IPS-20b (cell line): ENCODE measurements at regions not wholly inside any gene's neighbourhood (a gene's known extent, or its start where the extent isn't known, plus 50 kb on each side); places are given as distances from the start of the nearest gene placed in this dataset.

ENCODE experiments used
- H3K27ac ChIP-seq: one replicate; pipeline ENCODE4 v1.5.1; 2013; ENCODE audit warnings: low read length
- H3K27me3 ChIP-seq: 2 replicates; pipeline ENCODE4 v1.6.1; 2013; ENCODE audit warnings: mild to moderate bottlenecking, low read length, inconsistent platforms; ENCODE audit not compliant: insufficient read depth
- H3K36me3 ChIP-seq: 2 replicates; pipeline ENCODE4 v1.6.1; 2013; ENCODE audit warnings: low read depth, mild to moderate bottlenecking, inconsistent platforms, low read length, moderate library complexity; ENCODE audit not compliant: insufficient read depth
- H3K4me1 ChIP-seq: 2 replicates; pipeline ENCODE4 v1.6.1; 2013; ENCODE audit warnings: mild to moderate bottlenecking, control low read depth, inconsistent platforms, low read length, moderate library complexity; ENCODE audit not compliant: insufficient read depth
- H3K4me3 ChIP-seq: 2 replicates; pipeline ENCODE4 v1.5.1; 2013; ENCODE audit warnings: mild to moderate bottlenecking, low read length, inconsistent platforms
- H3K9ac ChIP-seq: 2 replicates; pipeline ENCODE4 v1.6.1; 2013; ENCODE audit warnings: low read depth, mild to moderate bottlenecking, inconsistent platforms, low read length, moderate library complexity
- H3K9me3 ChIP-seq: 2 replicates; pipeline ENCODE4 v1.6.1; 2013; ENCODE audit warnings: mild to moderate bottlenecking, low read depth, low read length, inconsistent platforms; ENCODE audit not compliant: insufficient read depth

GRCh38 chr9:79154806-79155205 is 417.0 kb upstream of the TLE4 start:
- no peak overlapping the region for H3K4me3 ChIP-seq
- H3K9ac ChIP-seq = no peak overlapping the region
- no peak overlapping the region for H3K27ac ChIP-seq
- H3K27me3 ChIP-seq = no peaks in the 10 kb centered on the region
- H3K9me3 ChIP-seq = no peaks in the 10 kb centered on the region
- no peaks in the 10 kb centered on the region for H3K36me3 ChIP-seq
- H3K4me1 ChIP-seq = no peaks in the 10 kb centered on the region

- no peaks in the 10 kb centered on the region for H3K36me3 ChIP-seq
- no peaks in the 10 kb centered on the region for H3K4me1 ChIP-seq
- no peak overlapping the region for H3K4me3 ChIP-seq
- no peaks in the 10 kb centered on the region for H3K27me3 ChIP-seq
- no peak overlapping the region for H3K9ac ChIP-seq
- no peak overlapping the region for H3K27ac ChIP-seq
- H3K9me3 ChIP-seq = no peaks in the 10 kb centered on the region
Measured at GRCh38 chr9:79155308-79155707, 416.5 kb upstream of the TLE4 start.

GRCh38 chr9:79163544-79163943 is 408.2 kb upstream of the TLE4 start:
- no peak overlapping the region for H3K27ac ChIP-seq
- no peaks in the 10 kb centered on the region for H3K4me1 ChIP-seq
- H3K36me3 ChIP-seq = no peaks in the 10 kb centered on the region
- no peaks in the 10 kb centered on the region for H3K9me3 ChIP-seq
- no peak overlapping the region for H3K9ac ChIP-seq
- H3K4me3 ChIP-seq = no peak overlapping the region
- H3K27me3 ChIP-seq = no peaks in the 10 kb centered on the region

GRCh38 chr9:79164406-79164805 is 407.4 kb upstream of the TLE4 start:
- Histone ChIP-seq H3K9ac (no peak overlapping the region), H3K4me1 (no peaks in the 10 kb centered on the region)

GRCh38 chr9:79165020-79165780 is 406.6 kb upstream of the TLE4 start:
- Histone ChIP-seq H3K36me3 (no peaks in the 10 kb centered on the region), H3K9me3 (no peaks in the 10 kb centered on the region), H3K4me1 (no peaks in the 10 kb centered on the region), H3K4me3 (no peak overlapping the region), H3K27me3 (no peaks in the 10 kb centered on the region), H3K27ac (no peak overlapping the region), H3K9ac (no peak overlapping the region)

More at GRCh38 chr9:79164406-79164805, 407.4 kb upstream of the TLE4 start:
- Histone ChIP-seq H3K36me3 (no peaks in the 10 kb centered on the region), H3K27ac (no peak overlapping the region), H3K27me3 (no peaks in the 10 kb centered on the region), H3K9me3 (no peaks in the 10 kb centered on the region), H3K4me3 (no peak overlapping the region)

GRCh38 chr9:79166005-79166404 is 405.8 kb upstream of the TLE4 start:
- no peaks in the 10 kb centered on the region for H3K27me3 ChIP-seq
- no peaks in the 10 kb centered on the region for H3K36me3 ChIP-seq
- no peak overlapping the region for H3K9ac ChIP-seq
- H3K9me3 ChIP-seq = no peaks in the 10 kb centered on the region
- no peak overlapping the region for H3K4me3 ChIP-seq
- no peaks in the 10 kb centered on the region for H3K4me1 ChIP-seq
- H3K27ac ChIP-seq = no peak overlapping the region

GRCh38 chr9:79170643-79171042 is 401.1 kb upstream of the TLE4 start:
- Histone ChIP-seq H3K9me3 (no peaks in the 10 kb centered on the region), H3K27ac (no peak overlapping the region), H3K9ac (no peak overlapping the region), H3K36me3 (no peaks in the 10 kb centered on the region), H3K4me3 (no peak overlapping the region), H3K4me1 (no peaks in the 10 kb centered on the region), H3K27me3 (no peaks in the 10 kb centered on the region)

GRCh38 chr9:79173932-79174331 is 397.8 kb upstream of the TLE4 start:
- no peaks in the 10 kb centered on the region for H3K27me3 ChIP-seq
- H3K9ac ChIP-seq = no peak overlapping the region
- no peak overlapping the region for H3K27ac ChIP-seq
- no peak overlapping the region for H3K4me3 ChIP-seq
- no peaks in the 10 kb centered on the region for H3K4me1 ChIP-seq
- H3K36me3 ChIP-seq = no peaks in the 10 kb centered on the region
- no peaks in the 10 kb centered on the region for H3K9me3 ChIP-seq

- Histone ChIP-seq H3K9ac (no peak overlapping the region), H3K27me3 (no peaks in the 10 kb centered on the region), H3K36me3 (no peaks in the 10 kb centered on the region), H3K4me1 (no peaks in the 10 kb centered on the region), H3K4me3 (no peak overlapping the region), H3K27ac (no peak overlapping the region), H3K9me3 (no peaks in the 10 kb centered on the region)
Measured at GRCh38 chr9:79176014-79176697, 395.6 kb upstream of the TLE4 start.

GRCh38 chr9:79184831-79185230 is 386.9 kb upstream of the TLE4 start:
- Histone ChIP-seq H3K4me1 (no peaks in the 10 kb centered on the region), H3K36me3 (no peaks in the 10 kb centered on the region), H3K27ac (no peak overlapping the region), H3K9ac (no peak overlapping the region), H3K27me3 (no peaks in the 10 kb centered on the region), H3K9me3 (no peaks in the 10 kb centered on the region; the same call in 1 of the 2 replicates), H3K4me3 (no peak overlapping the region)

GRCh38 chr9:79185866-79186265 is 385.9 kb upstream of the TLE4 start:
- Histone ChIP-seq H3K9ac (no peak overlapping the region), H3K36me3 (no peaks in the 10 kb centered on the region), H3K4me3 (no peak overlapping the region), H3K4me1 (no peaks in the 10 kb centered on the region), H3K9me3 (no peaks in the 10 kb centered on the region; the same call in 1 of the 2 replicates), H3K27ac (no peak overlapping the region), H3K27me3 (no peaks in the 10 kb centered on the region)

- Histone ChIP-seq H3K9ac (no peak overlapping the region), H3K4me3 (no peak overlapping the region), H3K36me3 (no peaks in the 10 kb centered on the region), H3K9me3 (no peaks in the 10 kb centered on the region; the same call in 1 of the 2 replicates), H3K27me3 (no peaks in the 10 kb centered on the region), H3K4me1 (no peaks in the 10 kb centered on the region), H3K27ac (no peak overlapping the region)
Measured at GRCh38 chr9:79189511-79189924, 382.2 kb upstream of the TLE4 start.
